ENCODE measurements at regions not wholly inside any gene's neighbourhood (a gene's known extent, or its start where the extent isn't known, plus 50 kb on each side); places are given as distances from the start of the nearest gene placed in this dataset.
A peak's percentile ranks its signal among the peaks of the same experiment; 100 is the strongest.

GRCh38 chr16:86072328-86073102 is 173.6 kb downstream of the IRF8 start:
- ChIA-PET POLR2A (no interaction called here), CTCF (interaction anchor here (0.6 to 1.5 kb wide), 5 partner anchors 83 to 493 kb away, joined by 3 to 14 read pairs (median 5); no protein-coding TSS in a partner anchor)
- DNase-seq (ENCODE audit: extremely low spot score) = peak; percentile 72
- TF ChIP-seq NFRKB (IDR thresholded peaks at IDR 0.05) = no peak
- no peak for TF ChIP-seq ELF4 (IDR thresholded peaks at IDR 0.05)
- TF ChIP-seq SP1 (IDR thresholded peaks at IDR 0.05) = no peak
- TF ChIP-seq SUZ12 (IDR thresholded peaks at IDR 0.05) = no peak
- no peak for TF ChIP-seq FOXK2 (IDR thresholded peaks at IDR 0.05)
- TF ChIP-seq ZNF384 (IDR thresholded peaks at IDR 0.05) = peak; percentile 85; the same call in 1 of the 2 replicates
- TF ChIP-seq BHLHE40 (IDR thresholded peaks at IDR 0.05; ENCODE audit: borderline replicate concordance) = no peak
- TF ChIP-seq L3MBTL2 (conservative IDR thresholded peaks at IDR 0.05) = no peak

DNA sequence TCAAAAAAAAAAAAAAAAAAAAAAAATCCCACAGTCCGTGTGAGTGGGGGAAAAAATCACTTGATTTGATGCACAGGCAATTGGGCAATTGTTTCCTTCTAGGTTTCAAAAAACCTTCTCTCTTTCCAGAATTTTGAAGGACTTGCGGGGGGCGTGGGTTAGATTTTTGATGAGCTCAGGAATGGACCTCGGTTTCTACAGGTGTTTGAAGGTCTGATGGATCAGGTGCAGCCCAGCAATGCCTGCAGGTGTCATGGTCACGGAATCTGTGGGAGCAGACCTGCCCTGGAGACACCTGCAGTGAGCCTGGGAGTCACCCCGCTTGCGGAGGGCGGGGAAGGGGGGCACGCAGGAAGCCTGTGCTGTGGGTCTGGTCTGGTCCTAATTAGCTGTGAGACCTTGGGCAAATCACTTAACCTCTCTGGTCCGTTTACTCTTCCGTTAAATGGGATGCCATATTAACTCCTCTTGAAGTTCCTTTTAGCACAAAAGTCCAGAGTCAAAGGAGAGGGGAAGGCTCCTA is 174.2 kb downstream of the IRF8 start:
- CTCF ChIA-PET = interaction anchor here (0.6 to 1.5 kb wide), 5 partner anchors 172 to 494 kb away, joined by 3 to 14 read pairs (median 6); no protein-coding TSS in a partner anchor
- POLR2A ChIA-PET = no interaction called here
- no peak for DNase-seq (ENCODE audit: extremely low spot score)
- TF ChIP-seq FOXA1 (IDR thresholded peaks at IDR 0.05) (no peak), NFRKB (IDR thresholded peaks at IDR 0.05) (no peak), CTBP1 (IDR thresholded peaks at IDR 0.05; ENCODE audit: borderline replicate concordance) (no peak), FOXK2 (IDR thresholded peaks at IDR 0.05) (no peak), HDGF (IDR thresholded peaks at IDR 0.05; ENCODE audit: borderline replicate concordance) (no peak), TARDBP (IDR thresholded peaks at IDR 0.05) (no peak), ZNF384 (IDR thresholded peaks at IDR 0.05) (no peak; the same call in 1 of the 2 replicates), LEF1 (IDR thresholded peaks at IDR 0.05; ENCODE audit: borderline replicate concordance) (no peak), FOXM1 (IDR thresholded peaks at IDR 0.05; ENCODE audit: borderline replicate concordance) (no peak), ARNT (IDR thresholded peaks at IDR 0.05) (no peak), L3MBTL2 (conservative IDR thresholded peaks at IDR 0.05) (no peak), BHLHE40 (IDR thresholded peaks at IDR 0.05; ENCODE audit: borderline replicate concordance) (no peak), SP1 (IDR thresholded peaks at IDR 0.05) (no peak), SUZ12 (IDR thresholded peaks at IDR 0.05) (no peak), ELF4 (IDR thresholded peaks at IDR 0.05) (no peak)
- TF ChIP-seq, protein P1, sequence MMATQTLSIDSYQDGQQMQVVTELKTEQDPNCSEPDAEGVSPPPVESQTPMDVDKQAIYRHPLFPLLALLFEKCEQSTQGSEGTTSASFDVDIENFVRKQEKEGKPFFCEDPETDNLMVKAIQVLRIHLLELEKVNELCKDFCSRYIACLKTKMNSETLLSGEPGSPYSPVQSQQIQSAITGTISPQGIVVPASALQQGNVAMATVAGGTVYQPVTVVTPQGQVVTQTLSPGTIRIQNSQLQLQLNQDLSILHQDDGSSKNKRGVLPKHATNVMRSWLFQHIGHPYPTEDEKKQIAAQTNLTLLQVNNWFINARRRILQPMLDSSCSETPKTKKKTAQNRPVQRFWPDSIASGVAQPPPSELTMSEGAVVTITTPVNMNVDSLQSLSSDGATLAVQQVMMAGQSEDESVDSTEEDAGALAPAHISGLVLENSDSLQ (IDR thresholded peaks at IDR 0.05) = no peak

GRCh38 chr16:86073763-86074493 is 175.0 kb downstream of the IRF8 start:
- DNase-seq (ENCODE audit: extremely low spot score) = no peak
- ChIA-PET POLR2A (no interaction called here), CTCF (interaction anchor here (0.6 to 1.5 kb wide), 4 partner anchors 171 to 444 kb away, joined by 3 to 14 read pairs (median 8); no protein-coding TSS in a partner anchor)
- TF ChIP-seq NFRKB (IDR thresholded peaks at IDR 0.05) (no peak), BHLHE40 (IDR thresholded peaks at IDR 0.05; ENCODE audit: borderline replicate concordance) (no peak)

GRCh38 chr16:86074651-86075487 is 175.9 kb downstream of the IRF8 start:
- TF ChIP-seq ARNT (IDR thresholded peaks at IDR 0.05) (no peak), BHLHE40 (IDR thresholded peaks at IDR 0.05; ENCODE audit: borderline replicate concordance) (no peak), FOXA1 (IDR thresholded peaks at IDR 0.05) (no peak), NFRKB (IDR thresholded peaks at IDR 0.05) (no peak), FOXK2 (IDR thresholded peaks at IDR 0.05) (no peak), ELF4 (IDR thresholded peaks at IDR 0.05) (no peak), LEF1 (IDR thresholded peaks at IDR 0.05; ENCODE audit: borderline replicate concordance) (no peak), FOXM1 (IDR thresholded peaks at IDR 0.05; ENCODE audit: borderline replicate concordance) (no peak)
- ChIA-PET CTCF (interaction anchor here (1.0 to 1.3 kb wide), 2 partner anchors 256 to 443 kb away, joined by 3 read pairs; no protein-coding TSS in a partner anchor), POLR2A (no interaction called here)
- DNase-seq (ENCODE audit: extremely low spot score) = no peak

DNA sequence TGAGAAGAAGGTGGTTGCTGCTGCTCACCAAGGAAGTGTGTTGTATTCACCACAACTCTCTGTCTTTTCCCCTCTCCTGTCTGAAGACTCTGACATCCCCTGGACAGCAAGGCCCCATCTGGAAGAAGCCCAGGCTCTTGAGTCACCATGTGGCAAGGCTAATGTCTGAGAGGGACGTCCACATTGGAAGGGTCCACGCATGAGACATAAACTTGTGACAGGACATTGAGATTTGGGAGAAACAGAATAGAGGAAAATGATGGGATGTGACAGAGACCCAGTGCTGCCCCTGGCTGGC is 176.5 kb downstream of the IRF8 start:
- CTCF ChIA-PET = interaction anchor here (1.0 to 1.3 kb wide), 2 partner anchors 256 to 442 kb away, joined by 3 read pairs; no protein-coding TSS in a partner anchor
- DNase-seq (ENCODE audit: extremely low spot score) = no peak
- TF ChIP-seq BHLHE40 (IDR thresholded peaks at IDR 0.05; ENCODE audit: borderline replicate concordance) (no peak), LEF1 (IDR thresholded peaks at IDR 0.05; ENCODE audit: borderline replicate concordance) (no peak), ELF4 (IDR thresholded peaks at IDR 0.05) (no peak)
- POLR2A ChIA-PET = no interaction called here

GRCh38 chr16:86075839-86076440 is 177.0 kb downstream of the IRF8 start:
- TF ChIP-seq ELF4 (IDR thresholded peaks at IDR 0.05) = no peak
- no peak for TF ChIP-seq ZNF384 (IDR thresholded peaks at IDR 0.05)
- TF ChIP-seq CTBP1 (IDR thresholded peaks at IDR 0.05; ENCODE audit: borderline replicate concordance) = no peak
- ChIA-PET CTCF (interaction anchor here (1.0 kb wide), 1 partner anchor 442 kb away, joined by 3 read pairs; no protein-coding TSS in a partner anchor), POLR2A (no interaction called here)
- no peak for DNase-seq (ENCODE audit: extremely low spot score)

DNA sequence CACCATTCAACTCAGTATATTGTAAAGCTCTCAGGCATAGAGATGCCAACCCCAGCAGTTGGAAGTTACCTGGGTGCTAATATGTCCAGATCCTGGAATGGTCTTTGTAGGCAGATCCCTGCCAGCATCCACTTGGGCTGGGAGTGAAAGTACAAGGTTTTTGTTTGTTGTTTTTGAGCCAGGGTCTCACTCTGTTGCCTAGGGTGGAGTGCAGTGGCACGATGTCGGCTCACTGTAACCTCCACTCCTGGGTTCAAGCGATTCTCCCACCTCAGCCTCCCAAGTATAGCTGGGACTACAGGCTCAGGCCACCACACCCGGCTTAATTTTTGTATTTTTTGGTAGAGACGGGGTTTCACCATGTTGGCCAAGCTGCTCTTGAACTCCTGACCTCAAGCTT is 177.6 kb downstream of the IRF8 start:
- CTCF ChIA-PET = no interaction called here
- no peak for DNase-seq (ENCODE audit: extremely low spot score)
- TF ChIP-seq NFRKB (IDR thresholded peaks at IDR 0.05) (no peak), SP1 (IDR thresholded peaks at IDR 0.05) (no peak), FOXA1 (IDR thresholded peaks at IDR 0.05) (no peak), BHLHE40 (IDR thresholded peaks at IDR 0.05; ENCODE audit: borderline replicate concordance) (no peak), ARNT (IDR thresholded peaks at IDR 0.05) (no peak), ELF4 (IDR thresholded peaks at IDR 0.05) (no peak), CTBP1 (IDR thresholded peaks at IDR 0.05; ENCODE audit: borderline replicate concordance) (no peak), LEF1 (IDR thresholded peaks at IDR 0.05; ENCODE audit: borderline replicate concordance) (no peak), FOXM1 (IDR thresholded peaks at IDR 0.05; ENCODE audit: borderline replicate concordance) (no peak), FOXK2 (IDR thresholded peaks at IDR 0.05) (no peak), TARDBP (IDR thresholded peaks at IDR 0.05) (no peak), L3MBTL2 (conservative IDR thresholded peaks at IDR 0.05) (no peak), SUZ12 (IDR thresholded peaks at IDR 0.05) (no peak)
- TF ChIP-seq, protein P1 (IDR thresholded peaks at IDR 0.05) = no peak
- POLR2A ChIA-PET = no interaction called here
